ENCODE measurements at regions not wholly inside any gene's neighbourhood (a gene's known extent, or its start where the extent isn't known, plus 50 kb on each side); places are given as distances from the start of the nearest gene placed in this dataset.
"Not testable (repeated sequence)": the region's sequence is repeated elsewhere in the genome, so short reads cannot be mapped to it uniquely, and the experiment has no call there.

DNA sequence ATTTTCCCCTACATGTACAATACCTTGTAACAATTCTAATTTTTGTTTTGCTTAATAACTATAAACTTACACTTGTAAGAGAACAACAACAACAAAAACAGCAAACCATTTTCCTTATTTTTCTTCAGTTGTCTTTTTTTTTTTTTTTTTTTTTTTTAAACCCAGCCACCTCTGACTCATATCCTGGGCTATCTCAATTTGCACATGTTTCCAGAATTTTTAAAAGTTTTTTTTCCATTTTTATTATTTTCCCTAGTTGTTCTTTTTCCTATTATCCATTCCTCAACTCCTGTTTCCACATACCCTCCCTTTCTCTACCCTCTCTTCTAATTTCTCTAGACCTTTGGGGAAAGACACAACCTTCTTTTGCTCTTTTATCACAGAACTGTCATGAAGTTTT is 112.5 kb downstream of the EFEMP1 start:
- no peak for DNase-seq (ENCODE audit: extremely low read depth, low read depth)

GRCh38 chr2:55810622-55811020 is 113.0 kb downstream of the EFEMP1 start:
- DNase-seq (ENCODE audit: extremely low read depth, low read depth), result no peak

GRCh38 chr2:55809875-55810621 is 113.5 kb downstream of the EFEMP1 start:
- DNase-seq (ENCODE audit: extremely low read depth, low read depth), result peak; percentile 66

DNA sequence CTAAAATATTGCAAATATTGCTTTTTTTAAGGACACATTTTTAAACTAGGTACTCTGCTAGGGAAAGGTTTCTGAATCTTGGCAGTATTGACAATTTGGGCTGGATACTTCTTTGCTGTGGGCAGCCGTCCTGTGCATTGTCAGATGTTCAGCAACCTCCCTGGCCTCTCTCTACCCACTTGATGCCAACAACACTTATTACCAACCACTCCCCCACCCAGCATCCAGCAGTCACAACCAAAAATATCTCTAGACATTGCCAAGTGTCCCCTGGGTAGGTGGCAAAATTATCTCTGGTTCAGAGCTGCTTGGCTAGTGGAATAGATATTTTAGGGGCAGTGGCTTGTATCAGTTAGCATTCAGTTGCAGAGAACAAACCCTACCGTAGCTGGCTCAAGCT is 114.3 kb upstream of the PNPT1 start:
- DNase-seq (ENCODE audit: extremely low read depth, low read depth), result no peak

- DNase-seq (ENCODE audit: extremely low read depth, low read depth), result no peak
These were observed 112.0 kb upstream of the PNPT1 start for GRCh38 chr2:55805686-55806085.

DNA sequence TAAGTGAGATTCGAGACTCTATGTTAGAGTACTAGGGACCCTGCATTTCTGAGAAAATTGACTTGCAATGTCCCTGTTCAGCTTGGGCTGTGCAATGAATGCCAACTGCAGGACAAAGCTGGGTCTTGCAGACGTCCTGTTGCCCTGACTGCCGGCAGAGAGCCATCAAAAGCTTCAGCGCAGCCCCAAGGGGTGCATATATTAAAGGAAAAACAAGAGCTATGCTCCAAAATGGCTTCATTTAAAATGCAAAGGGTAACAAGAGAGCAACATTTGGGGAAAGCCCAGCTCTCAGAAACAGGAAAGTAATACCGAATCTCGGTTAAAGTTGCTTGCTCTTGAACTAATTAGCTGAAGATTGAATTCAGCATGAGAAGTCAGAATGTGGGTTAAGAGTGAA is 110.9 kb upstream of the PNPT1 start:
- DNase-seq (ENCODE audit: extremely low read depth, low read depth), result no peak

GRCh38 chr2:55802067-55802466 is 108.4 kb upstream of the PNPT1 start:
- no peak for DNase-seq (ENCODE audit: extremely low read depth, low read depth)

- DNase-seq (ENCODE audit: extremely low read depth, low read depth), result no peak
These were observed 107.8 kb upstream of the PNPT1 start for GRCh38 chr2:55801436-55801835.

GRCh38 chr2:55799624-55800023 is 106.0 kb upstream of the PNPT1 start:
- DNase-seq (ENCODE audit: extremely low read depth, low read depth), result not testable (repeated sequence)

DNA sequence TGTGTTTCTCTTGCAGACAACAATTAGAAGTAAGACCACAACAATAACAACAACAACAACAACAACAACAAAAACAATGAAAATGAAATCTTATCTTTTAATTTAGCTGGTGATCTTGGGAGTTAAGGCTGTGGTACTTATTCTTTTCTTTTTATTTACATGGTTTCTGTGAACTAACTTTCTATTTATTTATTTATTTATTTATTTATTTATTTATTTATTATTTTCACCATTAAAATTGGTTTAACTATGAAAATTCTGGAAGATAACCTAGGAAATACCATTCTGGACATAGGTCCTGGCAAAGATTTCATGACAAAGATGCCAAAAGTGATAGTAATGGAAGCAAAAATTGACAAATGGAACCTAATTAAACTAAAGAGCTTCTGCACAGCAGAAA is 102.5 kb upstream of the PNPT1 start:
- DNase-seq (ENCODE audit: extremely low read depth, low read depth), result no peak

DNA sequence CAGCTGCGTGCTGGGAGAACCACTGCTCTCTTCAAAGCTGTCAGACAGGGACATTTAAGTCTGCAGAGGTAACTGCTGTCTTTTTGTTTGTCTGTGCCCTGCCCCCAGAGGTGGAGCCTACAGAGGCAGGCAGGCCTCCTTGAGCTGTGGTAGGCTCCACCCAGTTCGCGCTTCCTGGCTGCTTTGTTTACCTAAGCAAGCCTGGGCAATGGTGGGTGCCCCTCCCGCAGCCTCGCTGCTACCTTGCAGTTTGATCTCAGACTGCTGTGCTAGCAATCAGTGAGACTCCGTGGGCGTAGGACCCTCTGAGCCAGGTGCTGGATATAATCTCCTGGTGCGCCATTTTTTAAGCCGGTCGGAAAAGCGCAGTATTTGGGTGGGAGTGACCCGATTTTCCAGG is 100.0 kb upstream of the PNPT1 start:
- not testable (repeated sequence) for DNase-seq (ENCODE audit: extremely low read depth, low read depth)

- DNase-seq (ENCODE audit: extremely low read depth, low read depth), result no peak
These were observed 92.6 kb upstream of the PNPT1 start for GRCh38 chr2:55786280-55786679.

GRCh38 chr2:55783751-55784150 is 90.1 kb upstream of the PNPT1 start:
- DNase-seq (ENCODE audit: extremely low read depth, low read depth), result not testable (repeated sequence)

DNA sequence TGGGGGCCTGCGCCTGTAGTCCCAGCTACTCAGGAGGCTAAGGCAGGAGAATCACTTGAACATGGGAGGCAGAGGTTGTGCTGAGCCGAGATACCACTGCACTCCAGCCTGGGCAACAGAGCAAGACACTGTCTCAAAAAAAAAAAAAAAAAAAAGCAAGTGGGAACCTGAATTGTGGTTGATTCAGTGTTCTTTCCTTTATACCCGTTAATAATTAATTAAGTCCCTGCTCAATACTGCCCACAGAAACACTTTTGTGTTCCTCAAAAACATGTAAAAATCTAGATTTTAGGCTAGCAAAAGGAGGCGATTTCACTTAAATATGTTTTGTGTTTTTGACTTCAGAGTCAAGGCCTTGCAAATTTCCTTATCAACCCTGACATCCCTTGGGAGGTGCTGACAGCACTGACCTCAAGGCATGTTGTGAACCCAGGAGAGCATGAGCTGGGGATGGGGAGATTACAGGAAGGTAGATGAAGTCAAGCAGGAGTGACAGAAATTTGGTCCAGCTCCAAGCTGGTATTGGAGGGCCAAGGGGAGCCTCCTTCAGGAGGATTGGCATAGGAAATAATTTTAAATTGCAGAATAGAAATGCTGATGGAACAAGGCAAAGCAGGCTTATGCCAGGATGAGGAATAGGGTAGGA is 89.0 kb upstream of the PNPT1 start:
- no peak for DNase-seq (ENCODE audit: extremely low read depth, low read depth)

DNA sequence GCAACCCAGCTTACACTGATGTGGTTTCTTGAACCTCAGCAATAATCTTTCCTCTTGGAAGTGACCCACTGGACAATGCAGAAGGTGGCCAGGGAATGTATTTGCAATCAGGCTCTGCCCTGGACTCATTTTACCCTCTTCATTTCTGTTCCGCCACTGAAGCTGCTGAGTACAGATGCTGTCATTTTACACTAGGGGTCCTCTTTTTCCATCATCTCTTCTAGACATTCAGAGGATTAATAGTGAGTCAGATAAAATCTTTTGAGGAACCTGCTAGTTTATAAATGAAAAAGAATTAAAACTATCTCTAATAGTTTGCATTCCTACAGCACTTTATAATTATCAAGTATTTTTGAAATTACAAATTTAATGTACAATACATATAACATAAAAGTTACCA is 87.9 kb upstream of the PNPT1 start:
- no peak for DNase-seq (ENCODE audit: extremely low read depth, low read depth)

DNA sequence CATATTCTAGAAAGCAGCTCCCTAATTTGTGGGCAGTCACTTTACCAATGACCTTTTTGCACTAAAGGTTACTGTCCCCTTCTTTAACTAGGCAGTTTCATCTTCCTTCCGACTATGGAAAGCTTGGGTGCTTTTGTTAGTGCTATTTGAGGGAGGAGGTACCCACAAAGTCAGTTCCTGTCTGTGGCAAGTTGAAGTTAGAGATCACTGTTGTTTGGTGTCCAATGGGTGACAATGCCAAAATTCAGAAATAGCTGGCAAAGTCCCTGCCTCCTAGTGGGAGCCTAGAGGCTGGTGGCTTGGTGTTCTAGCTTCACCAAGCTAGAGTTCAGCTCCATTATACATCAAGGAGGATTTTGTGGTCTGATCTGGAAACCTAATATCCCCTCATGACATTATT is 87.1 kb upstream of the PNPT1 start:
- no peak for DNase-seq (ENCODE audit: extremely low read depth, low read depth)

- DNase-seq (ENCODE audit: extremely low read depth, low read depth), result peak; percentile 84
These were observed 86.1 kb upstream of the PNPT1 start for GRCh38 chr2:55779459-55780421.

DNA sequence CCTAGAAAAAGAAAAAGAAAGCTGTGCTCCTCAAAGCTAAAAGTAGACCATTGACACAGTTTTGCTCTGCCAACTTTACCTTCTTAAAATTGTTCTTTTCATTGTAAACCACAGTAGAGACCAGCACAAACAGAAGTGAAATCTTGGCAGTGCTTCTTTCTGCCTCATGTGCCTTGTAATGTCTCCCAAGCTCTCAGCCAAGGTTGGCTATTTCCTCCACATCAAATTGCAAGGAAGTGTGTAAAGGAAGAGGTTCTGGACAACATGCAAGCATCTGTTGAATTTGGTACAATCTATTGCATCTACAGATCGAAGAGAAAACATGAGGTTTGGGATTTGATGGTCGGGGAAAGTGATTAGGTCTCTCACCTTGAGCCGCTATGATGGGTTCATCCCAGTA is 83.3 kb upstream of the PNPT1 start:
- no peak for DNase-seq (ENCODE audit: extremely low read depth, low read depth)

DNA sequence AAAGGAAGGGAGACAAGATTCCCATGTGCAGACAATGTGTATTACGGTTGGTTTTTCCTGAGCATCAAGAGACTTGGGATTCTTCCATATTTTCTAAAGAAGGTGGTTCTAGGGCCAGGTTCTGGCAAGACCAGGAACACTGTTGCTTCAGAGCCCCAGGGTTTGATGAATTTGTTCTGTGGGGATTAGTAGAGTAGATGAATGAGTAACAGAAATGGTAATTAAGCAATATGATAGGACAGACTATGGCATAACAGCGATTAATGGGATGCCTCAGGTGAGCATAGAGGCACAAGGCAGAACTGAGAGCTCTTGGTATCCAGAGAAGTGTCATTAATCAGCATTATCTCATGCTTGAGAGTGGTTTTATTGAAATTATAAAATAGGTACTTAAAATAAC is 82.8 kb upstream of the PNPT1 start:
- DNase-seq (ENCODE audit: extremely low read depth, low read depth), result no peak

GRCh38 chr2:55775828-55776227 is 82.2 kb upstream of the PNPT1 start:
- no peak for DNase-seq (ENCODE audit: extremely low read depth, low read depth)

DNA sequence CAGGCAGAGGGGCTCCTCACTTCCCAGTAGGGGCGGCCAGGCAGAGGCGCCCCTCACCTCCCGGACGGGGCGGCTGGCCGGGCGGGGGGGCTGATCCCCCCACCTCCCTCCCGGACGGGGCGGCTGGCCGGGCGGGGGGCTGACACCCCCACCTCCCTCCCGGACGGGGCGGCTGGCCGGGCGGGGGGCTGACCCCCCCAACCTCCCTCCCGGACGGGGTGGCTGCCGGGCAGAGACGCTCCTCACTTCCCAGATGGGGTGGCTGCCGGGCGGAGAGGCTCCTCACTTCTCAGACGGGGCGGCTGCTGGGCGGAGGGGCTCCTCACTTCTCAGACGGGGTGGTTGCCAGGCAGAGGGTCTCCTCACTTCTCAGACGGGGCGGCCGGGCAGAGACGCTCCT is 80.0 kb upstream of the PNPT1 start:
- DNase-seq (ENCODE audit: extremely low read depth, low read depth), result not testable (repeated sequence)
